HG03521 (cell line): ENCODE measurements at regions not wholly inside any gene's neighbourhood (a gene's known extent, or its start where the extent isn't known, plus 50 kb on each side); places are given as distances from the start of the nearest gene placed in this dataset.

Experiments used
- ATAC-seq: cut with Tn5 transposase; IDR thresholded peaks from one replicate; pipeline ENCODE4 v1.9.1; 2021; ENCODE audit warnings: mild to moderate bottlenecking, moderate library complexity; ENCODE audit not compliant: unreplicated experiment

GRCh38 chr7:25863005-25863728 is 288.8 kb upstream of the NFE2L3 start:
- ATAC-seq, result no peak

DNA sequence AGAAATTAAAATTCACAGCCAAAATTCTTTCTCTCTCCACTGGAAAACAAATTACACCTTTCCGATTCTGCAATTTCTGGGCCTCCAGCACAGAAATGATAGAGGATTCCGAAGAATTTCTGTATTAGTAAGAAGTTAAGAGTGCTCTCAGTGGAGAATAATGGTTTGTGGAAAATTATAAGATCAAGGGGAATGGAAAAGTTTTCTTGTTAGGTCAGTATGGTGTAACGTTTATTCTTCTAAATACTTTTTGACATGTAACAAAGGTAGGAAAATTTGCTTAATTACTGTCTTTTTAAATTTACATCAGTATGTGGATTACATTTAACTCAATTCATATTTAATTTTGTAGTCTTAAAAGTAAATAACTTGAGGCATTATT is 288.3 kb upstream of the NFE2L3 start:
- no peak for ATAC-seq

DNA sequence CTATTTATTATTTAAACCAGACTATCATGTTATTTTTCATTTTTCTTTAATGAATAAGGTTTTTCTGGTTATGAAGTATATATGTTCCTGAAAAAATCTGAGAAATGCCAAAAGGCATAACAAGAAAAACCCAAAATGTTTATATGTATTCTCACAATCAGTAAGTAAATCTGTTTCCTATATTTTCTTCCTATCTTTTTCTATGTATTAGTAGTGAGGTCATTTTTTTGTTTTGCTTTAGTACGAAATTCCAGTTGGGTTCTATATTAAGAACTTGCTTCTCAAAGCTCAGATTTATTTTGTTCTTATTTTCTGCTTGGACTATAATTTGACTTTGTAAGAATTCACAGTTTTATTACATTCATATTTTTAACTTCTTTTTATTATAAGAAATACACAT is 287.5 kb upstream of the NFE2L3 start:
- no peak for ATAC-seq

GRCh38 chr7:25864943-25865751 is 286.9 kb upstream of the NFE2L3 start:
- ATAC-seq, result no peak

- ATAC-seq, result no peak
These were observed 283.5 kb upstream of the NFE2L3 start for GRCh38 chr7:25868509-25868908.

GRCh38 chr7:25870574-25870973 is 281.4 kb upstream of the NFE2L3 start:
- ATAC-seq, result no peak

- no peak for ATAC-seq
These were observed 275.9 kb upstream of the NFE2L3 start for GRCh38 chr7:25876092-25876491.

DNA sequence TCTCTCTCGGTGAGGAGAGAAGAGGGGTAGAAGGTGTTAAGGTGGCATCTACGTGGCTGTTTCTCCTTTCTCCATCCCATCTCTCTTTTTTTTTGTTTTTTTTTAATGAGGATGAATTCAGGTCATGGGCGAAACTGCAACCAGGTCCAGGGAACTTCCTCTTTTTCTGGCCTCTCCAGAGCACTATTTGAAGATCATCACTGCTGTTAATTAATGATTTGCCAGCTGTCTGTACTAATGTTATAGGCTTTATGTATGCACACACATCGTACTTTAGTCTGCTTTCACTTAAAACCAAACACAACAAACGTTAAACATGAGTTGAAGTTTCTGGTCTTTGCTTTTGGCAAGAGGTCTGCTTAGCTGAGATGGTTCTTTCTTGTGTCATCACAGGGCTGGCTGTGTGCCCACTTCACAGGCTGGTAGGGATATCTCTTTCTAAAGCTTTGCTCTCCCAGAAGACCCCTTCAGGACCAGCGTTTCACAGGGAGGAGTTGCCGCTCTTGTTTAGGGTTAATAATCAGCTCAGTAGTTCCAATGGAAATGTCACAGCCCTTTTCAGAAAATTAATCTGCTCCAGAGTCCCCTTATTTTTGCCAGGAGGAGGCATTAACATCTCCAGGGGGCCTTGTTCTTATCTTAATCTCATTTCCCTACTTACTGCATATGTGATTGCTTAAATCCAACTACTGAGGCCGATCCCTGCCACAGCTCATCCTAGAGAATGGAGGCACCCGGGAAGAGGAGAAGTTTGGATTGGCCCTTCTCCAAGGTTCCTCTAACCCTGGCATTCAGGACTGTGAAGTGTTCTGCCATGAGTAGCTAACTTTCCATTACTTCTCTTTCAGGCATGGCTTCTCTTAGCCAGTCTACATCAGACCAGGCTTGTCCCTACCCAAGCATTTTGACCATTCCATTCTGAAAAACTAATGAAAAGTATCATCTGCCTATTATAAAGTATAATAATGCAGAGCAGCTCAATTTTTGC is 273.9 kb upstream of the NFE2L3 start:
- ATAC-seq, result no peak

GRCh38 chr7:25879799-25880198 is 272.2 kb upstream of the NFE2L3 start:
- ATAC-seq, result no peak

DNA sequence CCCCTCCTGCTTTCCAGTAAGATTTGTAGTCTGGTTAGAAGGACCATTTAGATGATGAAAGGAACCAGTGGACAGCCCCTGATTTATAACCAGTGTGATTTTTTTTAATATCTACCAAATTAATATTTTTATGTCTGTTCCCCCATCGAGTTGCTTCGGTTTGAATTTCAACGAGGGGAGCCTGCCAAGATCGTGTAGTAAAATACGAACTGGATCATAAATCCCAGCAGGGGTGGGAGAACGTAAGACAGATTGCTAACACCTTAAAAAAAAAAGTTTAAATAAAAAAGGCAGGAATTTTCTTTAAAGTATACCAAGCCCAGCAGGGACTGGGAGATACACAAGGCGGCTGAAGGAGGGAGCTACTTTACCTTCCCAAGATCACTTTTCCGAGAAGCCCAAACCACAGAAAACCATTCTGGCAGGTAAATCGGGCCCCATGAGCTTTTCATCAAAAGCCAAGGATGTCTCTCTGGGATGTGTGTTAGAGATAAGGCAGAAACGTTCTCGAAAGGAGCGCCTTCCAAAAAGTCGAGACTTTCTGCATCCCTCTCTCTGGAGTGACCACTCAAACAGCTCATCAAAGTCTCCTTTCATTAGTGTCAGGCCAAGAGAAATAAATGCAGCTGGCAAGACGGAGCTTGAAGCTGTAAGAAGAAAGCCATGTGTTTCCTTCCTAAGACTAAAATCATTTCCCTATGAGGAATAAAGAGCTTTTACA is 270.5 kb upstream of the NFE2L3 start:
- ATAC-seq, result no peak

DNA sequence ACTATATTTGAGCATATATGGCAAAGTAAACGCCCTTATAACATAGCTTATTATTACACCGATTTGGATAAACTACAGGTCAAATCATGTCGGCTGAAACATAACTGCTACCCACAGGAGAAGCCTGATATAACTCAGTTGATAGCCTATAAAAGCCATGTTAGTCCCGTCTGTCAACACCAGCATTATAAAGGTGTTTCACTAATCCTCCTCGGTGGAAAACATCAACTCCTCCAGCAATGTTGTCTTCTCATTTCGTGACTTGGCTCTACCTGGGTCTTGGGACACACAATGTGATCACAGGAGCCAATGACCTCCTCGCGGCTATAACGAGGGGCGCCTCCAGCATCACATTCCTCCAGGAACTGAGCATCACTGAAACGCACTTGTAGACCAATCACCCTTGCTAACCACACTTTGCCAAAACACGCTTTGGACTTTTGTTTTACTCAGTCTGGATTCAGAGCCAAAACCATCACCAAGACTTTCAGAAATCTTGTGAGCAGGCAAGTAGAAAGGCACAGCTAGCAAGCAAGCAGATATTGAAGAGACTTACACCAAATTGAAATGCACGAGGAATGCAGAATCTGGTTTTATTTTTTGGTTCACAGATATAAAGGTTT is 269.7 kb upstream of the NFE2L3 start:
- ATAC-seq, result no peak

GRCh38 chr7:25884265-25884828 is 267.7 kb upstream of the NFE2L3 start:
- ATAC-seq, result no peak

DNA sequence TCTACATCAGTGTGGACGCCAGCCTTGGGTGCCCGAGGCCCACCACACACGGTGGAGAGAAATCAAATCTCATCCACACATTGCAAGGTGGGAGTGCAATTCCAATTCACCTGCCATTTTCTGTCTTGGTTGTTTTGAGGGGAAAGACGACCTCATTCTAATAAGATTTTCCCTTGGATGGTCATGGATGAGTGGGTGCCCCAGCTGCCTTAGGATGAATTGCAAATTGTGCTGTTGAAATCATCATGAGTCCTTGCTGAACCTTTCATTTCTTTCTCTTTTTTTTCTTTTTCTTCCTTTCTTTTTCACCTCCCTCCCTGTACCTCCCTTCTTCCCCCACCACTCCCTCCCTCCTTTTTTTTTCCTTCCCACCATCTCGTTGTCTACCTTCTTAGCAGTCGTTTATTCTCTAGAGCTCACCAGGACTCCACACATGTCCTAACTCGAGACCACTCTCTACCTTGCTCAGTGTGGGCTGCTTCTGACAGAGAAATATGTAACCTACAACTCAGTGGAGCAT is 266.9 kb upstream of the NFE2L3 start:
- ATAC-seq, result no peak

DNA sequence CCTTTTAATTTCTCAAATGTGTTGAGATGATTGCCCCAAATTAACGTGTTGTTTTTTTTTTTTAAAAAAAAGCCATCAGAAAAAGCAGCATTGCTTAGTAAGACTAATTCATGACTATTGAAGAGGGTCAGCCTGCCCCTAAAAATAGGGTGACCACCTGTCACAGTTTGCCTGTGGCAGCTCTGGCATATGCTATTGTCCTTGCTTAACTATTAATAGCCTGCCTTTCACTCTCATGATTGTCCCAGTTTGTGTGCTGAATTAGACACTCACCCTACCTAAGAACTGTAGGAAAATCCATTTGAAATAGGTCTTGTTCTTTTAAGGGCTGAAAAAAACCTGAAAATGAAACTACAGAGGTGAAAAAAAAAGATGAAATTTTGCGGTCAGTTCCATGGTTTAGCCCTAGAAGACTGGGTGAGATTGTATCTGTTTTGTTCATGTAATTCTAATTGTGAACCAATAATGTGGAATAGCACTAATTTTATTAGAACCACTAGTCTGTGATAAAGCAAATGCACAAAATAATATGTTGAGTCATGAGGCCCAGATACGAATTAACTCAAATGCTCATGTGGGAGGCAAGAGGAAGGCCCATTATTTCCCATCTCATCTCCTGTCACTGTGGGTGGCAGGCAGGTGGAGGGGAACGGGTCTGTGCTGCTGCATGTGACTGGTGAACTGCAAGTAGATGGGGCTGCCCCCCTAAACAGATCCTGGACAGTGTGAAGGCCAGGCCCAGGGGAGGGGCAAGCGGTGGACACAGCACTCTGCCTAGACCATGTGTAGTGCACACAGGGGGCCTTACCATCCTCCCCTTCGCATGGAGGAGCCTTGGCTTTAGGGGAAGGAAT is 265.4 kb upstream of the NFE2L3 start:
- no peak for ATAC-seq

- no peak for ATAC-seq
These were observed 264.7 kb upstream of the NFE2L3 start for GRCh38 chr7:25887266-25887665.

DNA sequence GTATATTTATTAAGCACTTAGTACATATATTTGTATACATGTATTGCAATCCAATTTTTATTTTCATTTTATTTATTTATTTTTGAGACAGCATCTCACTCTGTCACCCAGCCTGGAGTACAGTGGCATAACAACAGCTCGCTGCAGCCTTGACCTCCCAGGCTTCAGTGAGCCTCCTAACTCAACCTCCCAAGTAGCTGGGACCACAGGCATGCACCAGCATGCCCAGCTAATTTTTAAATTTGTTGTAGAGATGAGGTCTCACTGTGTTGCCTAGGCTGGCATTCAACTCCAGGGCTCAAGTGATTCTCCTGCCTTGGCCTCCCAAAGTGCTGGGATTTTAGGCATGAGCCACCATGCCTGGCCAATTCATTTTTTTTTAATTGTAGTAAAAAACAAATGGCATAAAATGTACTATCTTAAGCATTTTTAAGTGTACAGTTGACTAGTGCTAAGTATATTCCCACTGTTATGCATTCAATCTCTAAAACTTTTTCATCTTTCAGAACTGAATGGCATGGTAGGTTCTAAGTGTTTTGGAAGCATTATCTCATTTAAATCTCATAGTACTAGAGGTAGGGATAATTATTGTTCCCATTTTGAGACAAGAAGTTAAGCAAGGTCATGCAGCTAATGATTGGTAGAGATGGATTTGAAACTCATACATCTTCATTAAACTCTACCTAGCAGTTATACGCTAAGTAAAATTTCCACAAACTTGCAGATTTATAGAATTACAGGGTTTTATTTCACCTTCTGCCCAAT is 264.0 kb upstream of the NFE2L3 start:
- ATAC-seq, result no peak

DNA sequence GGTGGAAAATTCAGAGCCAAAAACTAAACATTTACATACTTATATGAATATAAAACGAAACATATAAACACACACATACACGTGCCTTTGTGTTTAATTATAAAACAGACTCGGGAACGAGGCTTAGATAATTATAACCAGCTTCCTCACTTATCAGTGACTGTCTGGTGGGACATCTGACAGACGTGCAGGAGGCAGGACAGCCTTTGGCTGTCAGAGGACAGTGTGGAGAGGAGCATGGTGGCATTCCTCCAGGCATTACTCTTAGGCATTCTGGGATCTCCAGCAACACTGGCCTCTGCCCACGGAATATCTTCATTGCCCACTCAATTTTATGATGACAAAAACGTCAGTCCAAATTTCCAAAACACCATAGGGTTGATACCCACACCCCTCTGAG is 262.2 kb upstream of the NFE2L3 start:
- no peak for ATAC-seq

DNA sequence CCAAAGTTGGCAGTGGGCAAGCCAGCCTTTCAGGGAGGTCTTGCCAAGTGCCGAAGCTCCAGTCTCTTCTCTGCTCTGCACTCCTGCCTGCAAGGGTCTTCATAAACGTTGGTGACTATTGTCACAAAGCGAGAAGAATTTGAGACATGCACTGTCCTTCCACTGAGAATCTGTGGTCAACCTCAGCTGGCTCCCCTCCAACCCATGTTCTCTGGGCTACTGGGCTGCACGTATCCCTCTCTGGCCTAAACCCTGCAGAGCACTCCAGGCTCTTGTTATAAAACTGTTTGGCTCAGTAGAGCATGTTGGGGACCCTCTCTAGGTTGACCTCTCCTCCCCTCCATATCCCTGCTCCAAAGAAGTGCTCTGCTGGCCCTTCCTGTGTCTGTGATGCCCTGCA is 260.4 kb upstream of the NFE2L3 start:
- no peak for ATAC-seq
